NK-92 treated with Interleukin-12 subunit alpha and Interleukin-12 subunit beta, amount 100 ng/mL, for 24 hours (cell line): ENCODE measurements at regions not wholly inside any gene's neighbourhood (a gene's known extent, or its start where the extent isn't known, plus 50 kb on each side); places are given as distances from the start of the nearest gene placed in this dataset.

Experiments used
- DNase-seq: peaks from one replicate; lab custom pipeline; 2025; lab: John Stamatoyannopoulos, UW

DNA sequence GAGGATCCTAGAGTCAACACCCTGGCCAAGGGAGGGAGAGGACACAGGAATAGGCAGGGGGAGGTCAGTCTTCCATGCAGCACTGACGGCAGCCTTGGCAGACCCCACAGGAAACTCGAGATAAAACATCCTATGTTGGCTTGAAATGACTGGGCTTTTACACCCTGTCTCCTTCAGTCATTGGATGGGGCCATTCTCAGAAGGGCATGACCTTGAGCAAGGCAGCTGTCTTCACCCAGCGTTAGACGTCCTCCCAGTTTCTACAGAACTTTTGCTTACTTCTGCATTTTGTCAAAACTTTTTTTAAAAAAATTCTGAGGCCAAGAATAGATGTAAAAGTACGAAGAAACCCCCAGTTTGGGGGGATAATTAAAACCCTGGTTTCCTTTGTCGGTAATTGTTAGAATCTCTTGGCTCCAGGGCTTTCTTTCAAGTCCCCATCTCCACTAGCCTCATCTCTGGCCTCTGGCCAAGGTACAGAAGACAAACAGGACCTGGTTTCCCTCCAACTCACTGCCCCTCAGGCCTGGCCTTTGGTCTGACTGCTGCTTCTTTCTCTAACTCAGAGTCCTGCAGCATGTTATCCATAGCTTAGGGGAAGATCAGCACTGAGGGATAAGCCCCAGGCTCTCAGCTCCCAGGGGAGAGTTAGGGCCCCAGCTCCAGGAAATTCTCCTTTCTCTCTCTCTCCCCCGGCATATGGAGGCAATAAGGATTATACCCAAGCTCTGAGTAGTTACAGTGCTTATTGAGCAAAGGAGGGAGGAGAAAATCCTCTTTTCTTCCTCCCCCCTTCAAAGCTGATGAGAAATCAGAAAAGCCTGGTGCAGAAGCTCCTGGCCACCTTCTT, 51.6 kb upstream of the KCND3 start:
- DNase-seq = no peak

DNA sequence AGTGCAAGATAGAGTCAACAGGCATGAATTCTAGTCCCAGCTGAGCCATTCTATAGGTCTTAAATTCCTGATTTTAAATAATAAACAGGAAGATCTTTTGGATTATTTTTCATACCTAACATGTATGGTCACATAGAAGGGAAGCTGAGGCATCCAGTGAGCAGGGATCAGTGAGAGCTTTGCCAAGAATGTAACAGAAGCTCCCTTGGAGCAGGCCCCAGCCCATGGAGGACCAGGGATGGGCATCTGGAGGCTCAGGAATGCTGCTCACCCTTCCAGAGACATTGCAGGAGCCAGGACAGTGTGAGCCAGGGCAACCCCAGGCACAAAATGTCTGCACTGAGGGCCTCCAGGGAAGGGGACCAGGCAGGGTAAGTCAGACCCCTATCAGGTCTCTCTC, 54.4 kb upstream of the KCND3 start:
- no peak for DNase-seq

DNA sequence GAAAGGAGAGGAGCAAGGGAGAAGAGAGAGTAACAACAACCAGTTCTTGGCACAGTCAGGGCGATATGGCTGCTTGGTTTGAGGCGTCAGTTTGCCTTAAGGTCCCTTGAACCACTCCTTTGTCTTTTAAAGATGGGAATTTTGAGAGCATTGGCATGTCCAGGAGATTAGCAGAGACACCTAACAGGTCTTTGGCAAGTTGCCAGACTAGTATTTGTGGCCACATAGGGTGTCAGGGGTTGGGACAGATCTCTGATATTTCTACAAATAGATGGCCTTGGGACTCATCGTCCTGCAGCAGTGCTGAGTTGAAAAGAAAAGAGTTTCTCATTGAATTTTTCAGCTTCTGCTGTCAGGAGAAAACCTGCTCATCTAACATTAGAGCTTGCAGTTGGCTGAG, 55.3 kb upstream of the KCND3 start:
- no peak for DNase-seq

DNA sequence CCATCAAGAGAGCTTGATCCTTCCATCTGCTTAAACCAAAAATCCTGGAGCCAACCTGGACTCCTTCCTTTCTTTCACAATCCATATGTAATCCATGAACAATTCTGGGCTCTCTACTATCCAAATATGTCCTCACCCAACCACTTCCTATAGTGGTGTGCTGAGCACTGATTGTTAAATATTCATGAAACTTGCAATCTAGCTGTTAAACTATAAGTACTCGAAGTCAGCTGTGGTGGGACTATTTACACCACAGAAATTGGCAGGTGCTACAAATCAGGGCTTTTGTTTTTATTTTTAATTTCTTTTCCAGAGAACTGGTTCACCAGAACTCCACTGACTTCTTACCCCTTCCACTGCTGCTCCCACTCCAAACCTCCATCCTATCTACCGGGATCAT, 57.2 kb upstream of the KCND3 start:
- DNase-seq = no peak

DNA sequence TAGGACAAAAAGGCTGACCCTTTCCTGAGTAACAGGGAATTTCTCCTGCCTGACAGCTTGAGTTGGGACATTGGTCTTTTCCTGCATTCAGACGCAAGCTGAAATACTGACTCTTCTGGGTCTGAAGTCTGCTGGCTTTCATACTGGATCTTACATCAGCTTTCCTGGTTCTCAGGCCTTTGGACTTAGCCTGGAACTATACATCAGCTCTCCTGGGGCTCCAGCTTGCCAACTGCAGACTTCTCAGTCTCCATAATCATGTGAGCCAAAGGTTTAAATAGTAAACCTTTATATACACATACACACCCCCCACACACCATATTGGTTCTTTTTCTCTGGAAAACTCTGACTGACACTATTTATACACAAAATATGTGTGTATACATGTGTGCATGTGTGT, 59.0 kb upstream of the KCND3 start:
- no peak for DNase-seq

DNA sequence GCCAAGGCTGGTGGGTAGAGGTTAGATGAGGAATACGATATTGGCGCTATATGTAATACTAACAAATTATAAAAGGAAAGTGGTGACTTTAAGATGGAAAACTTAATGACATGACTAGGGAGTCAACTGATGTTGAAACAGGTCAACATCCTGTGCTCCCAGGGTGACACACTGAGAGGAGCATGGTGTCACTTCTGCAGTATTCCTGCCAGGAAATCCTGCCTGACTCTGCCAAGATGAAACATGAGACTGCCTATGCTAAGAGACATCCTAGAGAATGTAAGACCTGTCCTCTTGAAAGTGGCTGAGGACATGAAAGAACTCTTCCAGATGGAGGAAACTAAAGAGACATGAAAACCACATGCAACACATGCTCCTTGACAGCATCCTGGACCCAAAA, 65.0 kb upstream of the KCND3 start:
- DNase-seq = no peak

DNA sequence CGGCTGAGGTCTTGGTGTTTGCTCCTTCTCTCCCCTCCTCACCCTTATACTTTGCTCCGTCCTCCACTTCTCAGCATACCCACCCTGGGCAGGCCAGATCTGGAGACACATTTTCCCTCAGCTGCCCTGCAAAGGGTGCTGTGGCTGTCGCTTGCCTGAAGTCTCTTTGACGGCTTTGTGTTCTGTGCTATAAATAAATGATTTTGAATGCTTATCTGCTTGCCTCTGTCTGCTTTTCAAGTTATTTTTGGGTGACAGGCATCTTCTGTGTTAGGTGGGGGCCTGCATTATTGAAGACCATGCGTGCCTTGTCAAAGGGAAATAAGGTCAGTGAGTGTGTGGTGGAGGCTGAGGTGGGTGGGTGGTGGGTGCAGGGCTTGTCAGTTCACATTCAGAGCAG, 66.9 kb upstream of the KCND3 start:
- DNase-seq = no peak

DNA sequence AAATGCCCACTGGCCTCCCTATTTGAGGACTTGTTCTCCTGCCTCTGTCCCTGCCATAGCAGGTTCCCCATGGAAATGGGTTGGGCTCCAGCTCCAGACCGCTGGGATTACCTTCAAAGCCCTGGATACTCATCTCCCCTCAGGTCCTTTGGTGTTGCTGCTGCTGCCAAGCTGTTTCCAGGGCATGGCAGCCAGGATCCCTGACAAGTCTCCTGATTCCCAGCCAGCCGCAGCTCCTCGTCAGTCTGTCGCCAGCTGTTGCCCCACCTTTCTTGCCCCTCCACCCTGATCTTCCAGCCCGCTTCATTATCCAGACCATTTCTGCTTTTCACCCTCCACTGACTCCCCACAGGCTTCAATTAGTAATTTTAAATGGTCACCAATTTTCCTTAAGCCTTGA, 68.3 kb upstream of the KCND3 start:
- DNase-seq = no peak

DNA sequence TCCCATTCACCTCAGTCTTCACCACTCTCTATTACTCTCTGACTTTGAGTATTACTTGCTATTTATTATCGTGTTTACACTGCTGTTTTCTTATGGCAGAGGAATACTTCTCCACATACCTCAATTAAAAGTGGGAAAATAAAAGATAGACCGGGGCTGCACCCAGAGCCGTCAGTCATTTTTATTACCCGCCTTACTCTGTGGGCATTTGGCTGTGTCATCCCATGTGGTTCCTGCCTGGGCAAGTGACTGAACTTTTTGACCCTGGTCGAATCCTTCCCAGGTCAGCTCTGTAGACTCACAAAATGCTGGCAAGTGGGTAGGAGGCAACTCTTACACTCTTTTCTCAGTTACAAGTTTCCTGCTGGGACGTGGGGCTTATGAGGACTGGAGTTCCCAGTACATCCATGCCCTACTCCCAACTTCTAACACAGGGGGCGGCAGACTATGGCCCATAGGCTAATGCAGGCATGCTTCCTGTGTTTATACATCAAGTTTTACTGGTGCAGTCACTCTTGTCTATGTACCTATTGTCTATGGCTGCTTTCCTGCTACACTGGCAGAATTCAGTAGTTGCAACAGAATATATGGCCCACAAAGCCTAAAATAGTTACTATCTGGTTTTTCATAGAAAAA, 69.5 kb upstream of the KCND3 start:
- no peak for DNase-seq

DNA sequence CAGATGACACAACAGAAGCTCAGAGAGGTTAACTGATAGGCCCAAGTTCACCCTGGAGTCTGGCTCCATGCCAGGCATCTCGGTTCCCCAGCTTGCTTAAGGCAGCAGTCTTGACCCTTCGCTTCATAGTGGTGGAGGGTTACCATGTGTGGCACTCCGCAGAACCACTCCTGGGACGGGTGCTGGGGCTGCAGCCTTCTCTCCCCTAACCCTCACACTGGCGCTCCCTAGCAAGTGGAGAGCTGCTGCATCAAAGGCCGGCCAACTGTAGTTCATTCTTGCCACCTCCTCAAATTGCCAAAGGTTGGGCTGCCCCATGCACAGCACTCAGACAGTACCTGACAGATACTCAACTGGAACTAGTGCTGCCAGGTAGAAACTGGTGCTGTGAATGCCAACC, 70.2 kb upstream of the KCND3 start:
- DNase-seq = no peak

DNA sequence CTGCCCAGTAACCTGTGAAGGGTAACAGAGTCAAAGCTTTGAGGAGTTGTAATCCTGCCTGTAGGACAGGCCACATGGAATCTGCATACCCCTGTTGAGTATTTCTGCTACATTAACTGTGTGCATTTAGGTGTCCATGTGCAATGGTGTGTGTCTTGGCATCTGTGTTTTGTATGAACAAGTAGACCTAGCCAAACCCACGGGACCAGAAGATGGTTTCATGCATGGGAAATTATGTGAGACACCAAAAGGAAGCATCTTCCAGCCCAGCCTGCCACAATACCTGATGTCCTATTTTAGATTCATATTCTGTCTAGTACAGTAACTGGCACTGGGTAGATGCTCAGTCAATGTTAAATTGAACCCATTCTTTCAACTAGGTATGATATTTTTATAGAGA, 70.8 kb upstream of the KCND3 start:
- DNase-seq = no peak

DNA sequence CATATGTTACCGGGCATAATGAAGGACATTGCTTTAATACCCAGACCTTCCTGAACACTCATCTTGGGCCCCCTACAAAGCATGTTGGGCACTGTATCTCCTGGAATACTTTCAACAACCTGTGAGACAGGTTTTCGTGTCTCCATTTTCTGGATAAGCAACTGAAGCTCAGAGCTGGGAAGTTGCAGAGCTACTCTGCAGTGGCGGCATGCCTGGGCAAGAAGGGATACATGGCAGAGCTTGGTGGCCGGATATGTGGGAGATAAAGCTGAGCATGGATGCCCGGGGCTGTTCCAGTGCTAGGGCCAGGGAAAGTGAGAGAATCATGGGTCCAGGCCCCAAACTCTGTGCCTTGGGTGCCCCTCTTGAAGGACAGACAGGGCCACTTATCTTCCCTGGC, 71.6 kb upstream of the KCND3 start:
- DNase-seq = no peak

DNA sequence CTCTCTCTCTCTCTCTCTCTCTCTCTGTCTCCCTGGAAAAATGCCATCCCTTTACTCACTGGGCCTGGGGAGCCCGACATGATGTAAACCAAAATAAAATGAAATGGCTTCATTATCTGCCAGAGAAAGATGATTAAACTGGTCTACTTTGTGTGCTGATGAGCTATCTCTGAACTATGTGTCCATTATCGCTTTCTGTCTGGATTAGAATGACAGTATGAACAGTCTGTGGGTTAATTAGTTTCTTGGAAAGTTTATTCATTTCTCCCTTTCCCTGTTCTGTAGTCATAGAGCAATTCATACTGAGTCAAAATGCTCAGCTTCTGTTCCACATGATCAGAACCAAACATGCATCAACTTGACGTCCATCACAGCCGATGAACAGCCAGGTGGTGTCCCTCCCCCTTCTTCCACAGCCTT, 72.4 kb upstream of the KCND3 start:
- DNase-seq = no peak

DNA sequence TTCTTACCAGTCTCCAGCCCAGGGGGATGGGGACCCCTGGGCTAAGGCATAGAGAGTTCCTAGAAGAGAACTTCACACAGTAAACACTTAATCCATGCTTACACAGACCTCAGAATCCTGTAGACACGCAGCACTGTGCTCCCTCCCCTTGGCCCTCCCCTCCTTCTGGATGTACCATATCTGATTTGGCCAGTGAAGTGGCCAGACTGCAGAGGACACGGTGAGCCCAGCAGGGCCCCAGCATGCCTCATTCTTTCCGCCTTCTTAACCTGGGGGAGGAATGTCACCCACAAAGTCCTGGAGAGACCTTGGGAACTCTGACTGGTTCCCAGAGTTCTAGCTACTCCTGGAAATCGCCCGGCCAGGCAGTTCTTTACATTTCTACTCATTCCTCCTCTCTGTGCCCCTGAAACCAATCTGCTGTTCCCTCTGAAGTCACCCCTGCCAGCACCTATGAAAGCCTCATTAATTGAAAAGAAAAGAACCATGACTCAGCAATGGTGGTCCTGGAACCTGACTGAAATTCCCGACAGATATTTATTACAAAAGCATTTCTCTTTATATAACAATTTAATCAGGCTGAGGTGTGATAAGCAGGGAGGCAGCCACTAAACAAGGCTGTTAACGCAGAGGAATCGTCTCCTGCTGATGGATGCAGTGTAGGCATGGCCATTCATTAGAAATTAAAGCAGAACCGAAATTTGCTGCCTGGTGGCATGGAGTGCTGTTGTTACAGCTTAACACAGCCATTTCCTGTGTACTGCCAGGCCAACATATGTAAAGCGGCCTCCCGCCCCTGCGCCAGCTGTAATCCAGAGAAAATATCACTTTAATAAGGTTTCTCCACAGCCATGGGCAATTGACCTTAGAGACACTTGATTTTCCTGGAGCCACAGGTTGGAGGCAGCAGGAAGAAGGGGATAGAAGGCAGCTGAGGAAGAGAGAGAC, 74.6 kb upstream of the KCND3 start:
- no peak for DNase-seq

DNA sequence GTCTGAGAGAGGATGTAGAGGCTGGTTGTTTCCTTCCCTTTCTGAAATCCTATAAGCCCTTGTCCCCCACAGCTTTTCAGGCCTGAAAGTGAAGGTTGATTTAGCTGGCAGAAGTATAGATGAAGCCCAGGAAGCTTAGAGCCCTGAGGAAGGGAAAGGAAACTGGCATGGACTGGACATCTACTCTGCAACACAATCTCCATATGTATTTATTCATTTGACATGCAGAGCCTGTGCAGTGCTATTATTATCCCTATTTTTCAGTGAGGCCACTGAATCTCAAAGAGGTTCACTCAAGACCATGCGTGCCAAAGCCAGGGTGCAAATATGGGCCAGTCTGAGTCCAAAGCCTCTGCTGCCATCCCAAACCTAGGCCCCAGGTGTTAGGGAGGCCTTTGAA, 78.5 kb upstream of the KCND3 start:
- DNase-seq = no peak

DNA sequence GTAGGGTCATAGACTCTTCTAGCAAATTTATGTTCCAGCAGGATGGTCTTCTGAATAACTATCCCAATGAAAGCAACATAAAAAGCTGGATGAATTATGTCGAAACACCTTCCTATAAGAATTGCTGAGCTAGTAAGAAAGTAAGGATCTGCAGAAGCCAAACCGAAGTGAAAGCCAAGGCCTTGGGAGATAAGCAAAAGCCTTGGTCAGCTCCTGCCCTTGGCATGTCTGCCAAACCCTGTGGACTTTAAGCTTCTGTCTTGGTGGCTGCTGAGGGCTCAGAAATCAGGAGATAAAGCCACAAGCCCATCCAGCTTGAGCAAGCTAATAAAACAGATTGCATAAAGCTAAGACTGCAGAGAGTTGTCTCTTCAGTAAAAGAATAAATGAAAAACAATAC, 81.2 kb upstream of the KCND3 start:
- no peak for DNase-seq

DNA sequence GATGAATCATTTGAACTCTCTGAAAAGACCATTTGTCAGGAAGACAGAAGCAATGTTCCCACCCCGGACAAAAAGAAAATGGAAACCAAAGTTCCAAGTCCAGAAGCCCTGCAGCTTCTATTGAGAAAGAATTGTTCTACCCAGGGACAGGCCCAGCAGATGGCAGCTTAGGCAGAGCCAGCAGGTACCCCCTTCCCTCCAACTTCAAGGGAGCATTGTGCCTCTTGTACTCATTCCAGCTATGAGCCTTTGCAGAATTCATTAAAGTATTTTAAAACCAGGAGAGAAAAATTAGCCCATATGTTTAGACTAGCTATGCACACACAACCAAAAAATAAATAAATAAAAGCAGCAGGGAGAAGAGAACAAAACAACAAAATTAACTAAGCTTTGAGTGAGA, 85.2 kb upstream of the KCND3 start:
- no peak for DNase-seq

DNA sequence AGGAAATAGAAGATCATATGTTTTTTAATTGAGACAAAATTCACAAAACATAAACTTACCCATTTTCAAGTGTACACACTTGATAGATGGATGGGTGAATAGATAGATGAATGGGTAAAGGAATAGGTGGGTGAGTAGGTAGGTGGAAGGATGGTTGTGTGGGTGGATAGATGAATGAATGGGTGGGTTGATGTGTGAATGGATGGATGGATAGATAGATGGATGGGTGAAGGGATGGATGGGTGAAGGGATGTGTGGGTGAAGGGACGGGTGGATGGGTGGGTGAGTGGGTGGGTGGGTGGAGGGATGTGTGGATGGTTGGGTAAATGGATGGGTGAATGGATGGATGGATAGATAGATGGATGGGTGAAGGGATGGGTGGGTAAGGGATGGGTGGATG, 86.1 kb upstream of the KCND3 start:
- no peak for DNase-seq

DNA sequence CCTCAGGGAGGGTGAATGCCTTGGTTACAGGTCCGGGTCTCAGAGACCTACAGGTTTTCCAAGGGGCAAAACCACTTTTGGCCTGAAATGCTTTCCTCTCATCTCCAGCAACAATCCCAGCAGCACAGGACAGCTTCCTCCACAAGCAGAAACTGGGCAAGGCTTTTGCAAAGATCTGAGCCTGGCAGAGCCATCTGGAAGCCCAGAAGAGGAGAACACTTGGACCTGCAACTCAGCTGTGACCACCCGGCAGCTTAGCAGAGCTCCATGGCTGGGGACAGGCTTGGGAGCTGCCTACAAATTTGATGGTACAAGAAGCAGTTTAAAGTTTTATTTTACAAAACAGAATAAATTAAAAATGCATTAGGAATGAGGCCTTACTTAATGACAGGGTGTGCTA, 90.0 kb upstream of the KCND3 start:
- DNase-seq = no peak

DNA sequence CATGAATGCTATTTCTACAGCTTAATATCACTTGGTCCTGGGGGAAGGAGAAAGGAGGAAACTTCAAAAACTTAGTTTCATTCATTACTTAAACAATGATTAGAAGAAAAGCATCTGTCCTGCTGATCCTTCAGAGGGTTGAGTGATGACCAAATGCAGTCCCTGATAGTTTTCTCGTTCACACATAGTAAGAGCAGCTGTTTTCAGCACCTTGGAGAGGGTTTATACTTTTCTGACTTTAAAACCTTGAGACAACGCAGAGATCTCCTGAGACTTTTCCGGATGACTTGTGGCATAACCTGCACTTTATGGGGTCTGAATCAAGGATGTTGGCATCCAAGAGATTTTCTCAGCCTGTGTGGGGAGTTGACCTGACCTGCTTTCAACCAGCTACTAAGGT, 94.0 kb upstream of the KCND3 start:
- no peak for DNase-seq

DNA sequence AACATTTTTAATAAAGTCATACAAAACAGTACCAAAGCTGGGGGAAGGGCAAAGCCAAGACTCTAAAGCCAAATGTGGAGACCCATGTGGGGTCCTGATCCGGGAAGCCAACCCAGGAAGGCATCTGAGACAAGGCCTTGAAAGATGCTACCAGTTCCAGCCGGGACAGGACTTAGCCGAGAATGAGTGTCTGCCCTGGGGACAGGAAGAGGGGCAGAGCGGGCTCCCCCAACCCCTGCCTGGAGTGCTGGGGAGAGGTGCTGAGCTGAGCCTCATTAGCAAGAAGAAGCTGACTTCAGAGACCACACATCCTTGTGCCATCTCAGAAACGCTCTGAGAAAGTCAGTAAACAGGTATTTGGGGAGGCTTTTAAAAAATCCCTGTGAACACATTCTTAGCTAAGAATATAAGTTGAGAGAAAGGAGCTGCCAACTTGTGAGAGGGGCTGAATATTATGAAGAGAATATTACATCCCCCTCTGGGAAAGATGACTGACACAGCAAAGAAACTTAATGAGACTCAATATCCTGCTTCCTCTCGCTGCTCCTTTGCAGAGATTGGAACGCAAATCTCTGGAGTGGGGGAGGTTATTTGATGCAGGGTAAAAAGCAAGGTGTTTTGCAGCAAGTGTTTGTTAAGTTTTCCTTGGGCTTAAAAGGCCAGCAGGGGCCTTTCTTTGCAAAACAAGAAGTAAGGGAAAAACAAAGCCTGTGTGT, 103.3 kb upstream of the KCND3 start:
- no peak for DNase-seq

DNA sequence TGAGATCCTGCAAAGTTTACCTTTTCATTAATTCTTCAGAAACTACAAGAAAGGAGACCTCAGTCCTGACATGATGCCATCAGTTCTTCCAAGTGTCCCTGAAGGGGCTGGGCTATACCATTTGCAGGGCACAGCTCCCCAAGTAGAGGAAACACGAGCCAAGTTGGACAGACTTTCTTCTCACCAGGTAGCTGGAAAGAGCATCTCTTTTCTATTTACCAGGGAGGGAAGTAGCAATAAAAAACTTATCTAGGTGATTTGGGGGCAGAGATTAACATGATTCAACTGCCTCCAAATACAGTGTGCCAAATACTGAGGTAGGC, 103.9 kb upstream of the KCND3 start:
- DNase-seq = no peak
